C1 segment of cervical spinal cord (tissue), 14 donors: ENCODE measurements at regions not wholly inside any gene's neighbourhood (a gene's known extent, or its start where the extent isn't known, plus 50 kb on each side); places are given as distances from the start of the nearest gene placed in this dataset.

Experiments
- DNase-seq, 14 donors: peaks; one replicate each; lab custom pipeline; 2025; lab: John Stamatoyannopoulos, UW

DNA sequence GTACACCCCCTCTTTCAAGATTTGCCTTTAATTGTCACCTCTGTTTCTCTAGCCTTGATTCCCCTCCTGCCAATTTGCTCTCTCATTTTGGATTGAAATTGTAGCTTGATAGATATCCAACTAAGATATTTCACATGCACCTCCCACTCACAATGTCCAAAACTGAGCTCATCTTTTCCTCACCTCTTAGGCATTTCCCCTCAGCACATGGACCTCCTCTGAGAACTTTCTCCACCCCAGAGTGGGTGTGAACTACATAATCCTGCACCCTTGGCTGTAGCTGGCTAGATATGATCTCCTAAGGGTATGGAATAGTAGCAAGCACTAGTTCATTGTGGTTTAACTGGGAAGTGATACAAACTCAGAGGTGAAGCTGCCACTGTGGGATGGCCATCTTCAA lies 91.5 kb upstream of the SESN3 start:
- DNase-seq = no peak

DNA sequence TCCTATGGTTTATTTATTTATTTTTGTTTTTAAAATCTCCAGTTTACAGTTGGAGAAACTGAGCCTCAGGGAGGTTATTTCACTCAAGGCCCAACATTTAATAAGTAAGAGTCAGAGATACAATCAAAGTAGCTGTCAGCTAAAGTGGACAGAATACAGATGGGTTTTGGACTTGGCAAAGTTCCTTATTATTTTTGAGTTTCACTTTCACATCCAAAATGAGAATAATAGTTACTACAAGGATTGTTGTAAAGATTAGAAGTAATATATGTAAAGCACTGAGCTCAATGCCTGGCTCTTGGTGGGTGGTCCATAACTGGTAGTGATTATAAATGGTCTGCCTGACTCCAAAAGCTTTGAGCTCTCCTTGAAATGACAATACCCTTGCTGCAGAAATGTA lies 87.5 kb upstream of the SESN3 start:
- DNase-seq = no peak

DNA sequence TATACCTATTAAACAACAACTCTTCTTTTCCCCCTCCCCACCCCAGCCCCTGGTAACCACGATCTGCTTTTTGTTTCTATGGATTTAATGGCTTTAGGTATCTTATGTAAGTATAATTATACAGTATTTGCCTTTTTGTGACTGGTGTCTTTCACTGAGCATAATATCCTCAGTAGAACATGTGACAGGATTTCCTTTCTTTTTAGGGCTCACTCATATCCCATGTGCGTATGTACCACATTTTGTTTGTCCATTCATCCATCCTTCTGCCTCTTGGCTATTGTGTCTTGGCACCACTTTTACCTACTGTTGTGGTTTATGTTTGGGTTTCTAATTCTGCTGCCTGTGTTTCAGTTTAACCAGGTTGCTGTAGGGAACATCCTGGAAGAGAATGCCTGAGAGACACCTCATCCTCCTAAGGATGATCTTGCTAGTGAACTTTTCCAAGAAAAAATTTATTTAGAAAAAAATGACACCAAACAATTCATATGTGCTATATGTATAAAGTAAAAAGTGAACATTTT lies 77.6 kb upstream of the SESN3 start:
- DNase-seq = no peak

DNA sequence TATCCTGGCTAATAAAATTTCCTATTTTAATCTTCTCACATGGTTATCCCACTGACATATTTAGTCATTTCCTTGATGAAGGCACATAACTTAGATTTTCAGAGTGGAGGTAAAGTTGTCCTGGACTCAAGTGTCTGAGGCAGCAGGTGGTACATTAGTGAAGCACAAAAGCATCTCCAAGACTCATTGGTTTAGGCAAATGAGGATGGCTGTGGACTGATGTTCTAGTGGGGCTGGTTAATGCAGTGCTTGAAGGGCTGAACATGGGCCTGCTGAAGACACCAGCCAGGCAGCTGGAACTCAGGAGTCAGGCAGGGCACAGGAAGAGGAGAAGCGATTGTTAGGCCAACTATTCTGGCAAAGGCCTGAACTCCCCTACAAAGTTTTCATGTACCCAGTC lies 76.3 kb upstream of the SESN3 start:
- DNase-seq = no peak

DNA sequence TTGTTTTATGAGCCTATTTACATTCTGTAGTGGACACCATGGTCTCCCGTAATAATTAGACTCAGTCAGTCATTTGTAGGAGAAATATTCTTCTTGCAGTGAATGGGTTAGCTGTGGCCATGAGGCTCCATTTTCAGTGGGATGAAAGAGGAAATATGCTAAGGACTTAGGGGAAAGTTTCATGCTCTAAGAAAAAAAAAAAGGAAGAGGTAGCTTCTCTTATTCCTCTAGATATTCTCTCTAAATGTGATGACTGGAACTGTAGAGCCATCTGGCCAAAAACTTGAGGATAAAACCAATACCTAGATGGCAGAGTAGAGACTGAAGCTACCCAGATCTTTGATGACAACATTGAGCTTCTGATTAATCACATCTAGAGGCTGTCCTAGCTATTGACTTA lies 75.8 kb upstream of the SESN3 start:
- no peak for DNase-seq

DNA sequence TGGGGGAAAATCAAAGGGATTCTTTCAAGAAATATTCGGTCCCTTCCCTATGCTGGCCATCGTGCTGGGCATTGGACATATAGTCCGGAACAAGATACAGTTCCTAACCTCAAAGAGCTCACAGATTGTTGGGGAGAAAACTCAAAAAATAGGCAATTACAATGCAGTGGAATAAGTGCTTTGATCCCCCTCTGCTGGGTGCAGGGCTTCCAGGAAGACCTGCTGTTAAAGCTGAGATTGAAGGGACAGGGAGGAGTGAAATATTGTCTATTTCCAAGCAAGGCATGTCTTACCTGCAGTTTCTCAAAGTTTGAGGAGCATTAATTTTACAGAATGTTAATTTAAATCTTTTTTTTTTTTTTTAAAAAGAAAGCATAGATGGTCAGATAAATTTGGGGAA lies 75.1 kb upstream of the SESN3 start:
- DNase-seq = no peak

DNA sequence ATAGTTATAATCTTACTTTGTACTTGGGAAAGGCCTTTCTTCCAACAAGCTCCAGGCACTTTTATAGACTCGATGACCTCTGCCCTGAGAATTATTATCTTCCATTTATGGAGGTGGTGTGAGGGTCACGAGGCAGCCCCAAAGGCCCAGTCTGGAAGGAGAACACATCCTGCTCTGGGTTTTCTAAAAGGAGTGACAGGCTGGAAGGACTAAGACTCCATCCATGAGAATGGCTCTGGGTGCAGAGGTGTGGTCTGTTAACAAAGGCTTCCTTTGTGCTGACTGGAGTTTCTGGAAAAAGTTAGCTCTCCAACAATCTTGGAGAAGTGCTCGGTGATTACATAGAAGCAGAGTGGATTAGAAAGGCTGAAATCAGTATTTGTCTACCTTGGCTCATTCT lies 74.7 kb upstream of the SESN3 start:
- DNase-seq = no peak

DNA sequence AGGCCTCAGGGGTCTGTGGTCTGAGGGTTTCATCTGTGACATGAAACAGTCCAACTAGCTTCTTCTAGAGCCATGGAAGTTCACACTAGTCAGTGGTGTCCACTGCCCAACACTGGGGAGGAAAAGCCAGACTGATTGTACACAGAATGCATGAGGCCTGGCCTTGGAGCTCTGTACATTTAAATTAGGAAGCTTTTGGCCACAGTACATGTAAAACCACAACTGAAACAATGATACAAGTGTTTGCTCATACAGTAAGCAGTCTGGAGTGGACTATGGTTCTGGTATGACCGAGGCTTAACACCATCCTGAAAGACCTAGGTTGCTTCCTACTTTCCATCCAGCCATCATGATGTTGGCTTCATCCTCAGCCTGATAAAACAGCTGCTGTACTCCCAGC lies 73.8 kb upstream of the SESN3 start:
- DNase-seq = no peak

DNA sequence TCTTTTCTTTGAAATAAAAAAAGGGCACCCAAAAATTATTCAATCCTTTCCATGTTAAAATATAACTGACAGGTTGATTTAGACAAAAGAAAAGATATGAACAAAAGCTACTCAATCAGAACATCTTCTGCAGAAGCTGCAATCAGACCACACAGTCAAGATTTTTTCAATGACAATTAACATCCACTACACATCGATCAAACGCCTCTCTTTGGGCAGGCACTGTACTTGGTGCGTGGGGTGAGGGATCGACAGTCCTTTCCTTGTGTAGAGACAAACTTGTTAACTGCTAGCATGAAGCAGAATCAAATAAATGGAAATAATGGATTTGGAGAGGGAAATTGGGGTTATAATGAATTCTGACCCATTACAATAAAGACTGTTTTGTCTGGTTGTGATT lies 71.2 kb upstream of the SESN3 start:
- no peak for DNase-seq

DNA sequence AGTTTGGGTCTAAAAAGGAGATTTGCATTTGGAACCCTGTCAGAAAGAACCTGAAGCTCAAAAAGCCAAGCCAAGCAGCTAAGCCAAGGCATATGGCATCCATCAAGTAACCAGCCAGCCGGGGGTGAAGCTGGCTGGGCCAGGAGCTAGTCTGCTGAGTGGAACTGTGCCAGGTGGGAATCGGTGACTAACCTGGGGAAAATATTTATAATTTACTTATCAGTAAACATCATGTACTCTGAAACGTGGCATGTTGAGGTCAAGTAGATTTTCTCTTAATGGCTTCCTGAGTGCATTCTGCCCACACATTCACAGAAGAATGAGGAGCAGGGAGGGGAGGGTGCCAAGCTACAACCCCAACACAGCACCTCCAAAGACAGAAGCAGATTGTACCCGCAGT lies 70.5 kb upstream of the SESN3 start:
- DNase-seq = no peak

DNA sequence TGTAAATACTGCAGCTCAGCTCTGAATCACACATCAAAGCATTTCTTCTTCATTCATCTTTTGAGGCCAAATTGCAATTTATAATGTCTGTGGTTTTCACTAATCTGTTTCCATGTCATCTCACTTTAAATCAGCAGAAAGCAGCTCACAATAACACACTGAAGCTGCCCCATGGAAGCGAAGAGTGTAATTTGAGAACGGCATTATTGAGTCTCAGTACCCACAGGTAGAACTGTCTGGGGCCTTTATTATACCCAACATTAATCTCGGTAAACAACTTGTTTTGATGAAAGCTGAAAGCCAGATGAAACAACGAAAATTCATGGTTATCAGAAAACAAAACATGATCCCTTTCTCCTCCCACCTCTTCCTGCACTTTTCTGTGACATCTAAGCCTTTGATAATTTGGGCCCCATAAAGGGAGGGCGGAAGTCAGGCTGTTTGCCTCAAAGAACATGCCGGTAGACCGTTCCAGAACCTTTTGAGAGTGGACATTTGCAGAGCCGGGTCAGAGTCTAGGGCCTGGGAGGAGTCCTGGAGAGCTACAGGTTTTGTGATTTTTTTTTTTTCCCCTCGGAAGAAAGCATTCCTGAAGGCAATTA lies 68.2 kb upstream of the SESN3 start:
- DNase-seq = no peak

DNA sequence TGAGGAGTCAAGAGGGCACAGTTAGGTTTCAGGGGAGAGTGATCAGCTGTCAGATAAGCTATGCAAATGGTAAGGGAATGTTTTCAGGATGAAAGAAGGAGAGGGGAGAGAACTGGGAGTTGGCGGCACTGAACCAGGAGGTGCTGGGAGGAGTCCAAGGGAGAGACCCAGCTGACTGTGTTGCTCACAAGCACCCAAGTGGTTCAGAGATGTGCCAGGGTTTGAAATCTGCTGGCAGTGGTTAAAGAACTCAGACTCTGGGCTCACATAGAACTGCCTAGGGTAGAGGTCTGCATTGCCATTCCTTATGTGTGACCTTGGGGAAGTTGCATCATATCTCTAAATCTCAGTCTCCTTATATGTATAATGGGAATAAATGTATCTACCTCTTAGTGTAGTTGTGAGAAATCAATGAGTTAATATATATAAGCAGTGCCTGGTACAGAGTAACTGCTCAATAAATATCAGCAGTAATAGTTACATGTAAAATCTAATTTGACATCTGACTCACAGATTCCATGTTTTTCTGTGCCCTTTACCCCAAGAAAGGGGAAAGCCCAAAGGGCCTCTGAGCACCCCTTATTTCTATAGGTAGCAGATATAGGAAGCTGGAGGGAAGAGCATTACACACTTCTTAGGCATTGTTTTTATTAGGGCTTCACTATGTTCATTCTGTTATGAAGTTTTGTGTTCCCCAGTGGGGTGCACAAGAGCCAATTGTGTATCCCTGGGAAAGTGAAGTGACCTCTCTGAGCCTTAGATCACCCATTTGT lies 66.9 kb upstream of the SESN3 start:
- no peak for DNase-seq

DNA sequence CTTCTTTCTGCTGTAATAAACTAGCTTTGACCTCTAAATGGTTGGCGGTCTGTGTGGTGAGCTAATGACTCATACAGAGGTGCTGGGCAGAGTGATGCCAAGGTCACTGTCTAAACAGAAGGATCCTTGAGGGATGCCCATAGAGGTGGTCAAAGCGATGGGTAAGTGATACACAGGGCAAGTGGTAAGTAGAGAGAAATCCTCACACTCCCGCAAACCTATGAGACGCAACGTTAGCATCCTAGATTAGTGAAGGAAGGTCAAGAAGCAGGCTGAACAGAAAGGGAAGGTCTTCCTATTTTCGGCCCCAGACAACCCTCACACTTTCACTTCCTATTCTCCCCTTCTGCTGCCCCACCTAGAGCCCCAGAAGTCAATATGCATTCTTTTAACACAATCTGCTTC lies 65.6 kb upstream of the SESN3 start:
- DNase-seq = peak in 2 of 14 donors; percentile 6 to 19

DNA sequence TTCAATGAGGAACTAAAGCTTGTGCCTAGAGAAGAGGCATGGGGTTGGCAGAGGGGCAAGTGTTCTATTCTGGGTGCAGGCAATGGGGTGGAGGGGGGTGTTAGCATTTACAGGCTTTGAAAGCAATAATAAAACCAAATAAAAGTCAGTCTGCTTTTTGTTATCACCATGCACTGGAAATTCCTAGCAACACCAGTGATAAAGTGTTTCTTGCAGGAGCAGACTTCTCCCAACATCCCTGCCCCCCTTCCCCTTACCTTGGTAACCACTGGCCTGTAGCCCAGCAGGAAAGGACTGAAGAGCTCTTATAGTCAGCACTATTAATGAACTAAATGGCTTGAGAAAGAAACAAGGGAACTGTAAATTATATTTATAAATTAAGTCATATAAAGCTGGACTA lies 65.2 kb upstream of the SESN3 start:
- peak in 1 of 14 donors; percentile 17 for DNase-seq

DNA sequence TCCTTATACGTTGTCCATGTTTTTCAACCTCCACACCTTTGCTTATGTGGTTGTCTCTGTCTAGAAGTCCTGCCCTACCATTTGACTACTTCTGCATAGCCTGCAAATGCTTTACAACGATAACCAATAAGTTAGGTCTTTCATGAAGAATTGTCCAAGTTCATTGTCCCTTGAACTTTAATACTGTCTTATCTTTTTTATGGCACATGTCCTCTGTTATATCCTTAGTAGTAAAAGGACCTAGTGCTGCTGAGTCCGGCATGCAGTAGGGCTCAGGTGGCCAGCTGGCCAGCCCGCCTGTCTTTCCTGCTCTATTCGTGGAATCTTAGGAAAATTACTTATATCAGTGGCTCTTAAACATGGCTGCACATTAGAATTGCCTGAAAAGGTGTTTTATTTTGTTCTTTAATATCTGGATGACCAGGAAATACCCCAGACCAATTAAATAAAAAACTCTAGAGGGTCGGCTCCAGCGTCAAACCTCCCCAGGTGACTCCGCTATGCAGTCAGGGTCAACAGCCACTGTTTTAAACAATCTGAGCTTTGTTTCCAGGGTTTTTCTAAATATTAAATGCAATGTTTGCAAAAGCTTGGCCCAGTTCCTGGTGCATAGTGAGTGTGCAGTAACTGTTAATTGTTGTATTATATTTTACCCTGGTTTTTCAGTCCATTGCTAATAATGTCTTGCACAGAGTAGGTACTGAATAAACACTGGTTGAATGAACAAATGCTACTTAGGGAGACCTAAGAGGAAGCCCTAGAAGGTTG lies 64.6 kb upstream of the SESN3 start:
- no peak for DNase-seq

DNA sequence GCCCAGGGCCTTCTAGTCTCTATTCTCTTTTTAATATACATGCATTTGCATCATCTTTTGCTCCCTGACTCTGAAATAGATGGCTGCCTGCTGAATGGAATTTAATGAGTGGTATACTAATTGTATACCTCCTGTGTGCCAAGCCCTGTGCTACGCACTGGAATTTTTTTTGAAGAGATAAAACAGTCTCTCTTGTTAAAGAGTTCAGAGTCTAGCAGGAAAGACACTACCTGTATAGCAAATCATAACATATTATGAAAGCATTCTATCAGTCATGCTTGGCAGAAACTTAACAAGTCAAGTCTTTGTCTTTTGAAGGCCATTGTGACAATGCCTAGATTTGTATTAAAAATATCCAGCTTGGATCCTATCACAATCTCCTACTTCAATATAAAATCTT lies 63.7 kb upstream of the SESN3 start:
- no peak for DNase-seq

DNA sequence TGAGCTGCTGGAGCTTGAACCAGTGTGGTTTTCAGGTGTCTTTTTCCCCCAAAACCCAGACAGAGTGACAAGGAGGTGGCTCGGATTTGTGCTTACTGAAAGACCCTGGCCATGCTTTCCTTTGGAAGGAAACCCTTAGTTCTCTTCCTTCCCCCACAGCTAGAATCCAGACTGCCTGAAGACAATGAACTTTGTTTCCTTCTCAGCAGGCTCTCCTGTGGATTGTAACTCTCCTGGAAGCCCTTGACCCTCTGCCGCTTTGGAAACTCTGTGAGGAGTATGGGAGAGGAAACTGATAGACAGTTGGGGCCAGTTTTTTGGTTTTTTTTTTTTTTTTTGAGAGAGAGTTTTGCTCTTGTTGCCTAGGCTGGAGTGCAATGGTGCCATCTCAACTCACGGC lies 62.1 kb upstream of the SESN3 start:
- no peak for DNase-seq

DNA sequence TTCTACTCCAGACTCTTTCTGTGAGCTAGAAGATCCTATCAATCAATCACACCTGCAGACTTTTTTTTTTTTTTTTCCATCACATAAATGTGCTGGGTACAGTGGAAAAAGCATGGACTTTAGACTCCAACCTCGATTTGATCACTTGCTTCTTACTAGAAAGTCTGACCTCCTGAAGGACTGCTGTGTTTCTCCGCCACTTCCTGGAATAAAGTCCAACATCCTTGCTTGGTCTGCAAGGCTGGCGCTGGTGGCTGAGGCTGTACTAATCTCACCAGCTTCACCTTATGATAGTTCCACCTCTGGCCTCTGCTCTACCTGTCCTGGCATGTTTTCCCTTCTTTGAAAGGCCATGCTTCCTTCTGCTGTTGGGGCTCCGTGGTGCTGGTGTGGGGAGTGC lies 60.9 kb upstream of the SESN3 start:
- DNase-seq = no peak

DNA sequence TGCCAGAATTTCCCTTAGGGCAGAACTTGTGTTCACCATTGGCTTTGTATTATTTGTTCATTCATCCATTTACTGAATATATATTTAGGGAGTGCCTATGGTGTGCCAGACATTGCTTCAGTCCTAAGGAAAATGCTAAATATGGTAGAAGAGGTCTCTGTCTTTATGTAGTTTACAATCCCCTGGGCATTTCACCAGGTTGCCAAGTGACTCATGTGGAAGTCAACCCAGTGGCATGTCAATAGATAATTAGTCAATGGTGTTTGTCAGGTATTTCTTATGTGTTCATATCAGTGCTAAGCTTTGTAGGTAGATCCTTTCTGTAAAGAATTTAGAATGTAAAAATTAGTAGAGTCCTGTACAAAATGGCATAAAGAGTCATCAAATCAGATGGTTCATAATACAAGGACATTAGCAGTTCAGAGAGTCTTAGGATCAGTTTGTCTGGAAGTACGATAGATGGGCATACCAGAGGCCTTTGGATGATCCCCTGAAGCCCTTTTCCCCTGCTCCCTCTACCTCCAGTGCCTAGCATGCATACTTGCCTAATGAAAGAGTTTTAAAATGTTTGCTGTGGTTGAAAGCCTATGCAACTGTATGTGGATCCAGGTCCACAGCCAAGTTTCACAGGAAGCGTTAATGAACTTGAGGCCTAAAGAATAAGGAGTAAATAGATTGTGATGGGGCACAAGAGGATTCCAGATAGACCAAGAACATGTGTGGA lies 58.5 kb upstream of the SESN3 start:
- no peak for DNase-seq

DNA sequence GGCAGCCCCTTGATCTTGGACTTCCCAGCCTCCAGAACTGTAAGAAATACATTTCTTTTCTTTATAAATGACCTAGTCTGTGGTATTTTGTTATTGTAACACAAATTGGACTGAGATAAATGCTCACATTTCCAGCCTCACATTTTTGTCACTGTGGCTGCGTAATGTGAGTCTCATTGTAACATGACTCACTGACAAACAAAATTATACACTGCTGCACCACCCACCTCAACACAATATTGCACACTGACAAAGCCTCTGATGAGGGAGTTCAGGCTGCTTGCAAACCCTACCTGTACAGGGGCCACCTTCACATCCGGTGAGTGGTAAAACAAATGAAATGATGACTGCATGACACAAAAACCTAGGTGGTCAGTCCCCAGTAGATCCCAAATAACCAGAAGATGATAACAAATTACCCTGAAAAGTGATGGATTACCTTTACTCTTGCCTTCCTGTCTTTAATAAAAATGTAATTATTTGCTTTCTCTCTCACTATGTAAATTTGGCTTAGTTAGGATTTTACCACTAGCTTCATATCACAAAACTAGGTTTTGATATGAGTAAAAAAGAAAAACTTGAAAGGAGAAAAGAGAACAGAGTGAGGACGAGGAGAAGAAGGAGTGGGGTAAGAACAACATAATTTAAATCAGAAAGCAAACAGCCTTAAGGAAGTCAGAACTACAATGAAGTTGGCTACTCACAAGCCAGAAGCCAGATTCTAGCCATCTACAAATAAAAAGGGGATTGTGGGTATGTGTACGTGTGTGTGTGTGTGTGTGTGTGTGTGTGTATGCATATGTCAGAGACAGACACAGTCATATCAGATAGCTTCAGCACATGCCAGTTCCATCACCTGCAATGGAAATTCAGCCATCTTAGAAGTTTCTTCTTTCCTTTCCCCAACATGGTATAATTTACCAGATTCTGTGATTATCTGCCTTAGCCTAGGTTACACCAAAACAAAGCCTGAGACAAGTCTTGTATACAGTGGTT lies 53.4 kb upstream of the SESN3 start:
- DNase-seq = no peak

DNA sequence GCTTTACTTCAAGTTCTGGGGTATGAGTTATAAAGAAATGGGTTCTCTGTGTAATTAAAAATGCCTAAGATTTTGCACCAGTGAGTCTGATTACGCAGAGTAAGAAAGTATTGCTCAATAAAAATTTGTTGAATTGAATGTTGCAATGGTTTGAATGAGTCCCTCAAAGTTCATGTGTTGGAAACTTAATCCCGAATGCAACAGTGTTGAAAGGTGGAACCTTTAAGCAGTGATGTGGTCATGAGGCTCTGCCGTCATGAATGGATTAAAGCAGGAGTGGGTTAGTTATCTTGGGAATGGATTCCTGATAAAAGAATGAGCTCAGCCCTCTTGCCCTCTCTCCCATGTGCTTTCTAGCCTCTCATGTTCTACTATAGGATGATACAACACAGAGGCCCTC lies 52.6 kb upstream of the SESN3 start:
- DNase-seq = no peak
